HL-60 (cell line): ENCODE measurements at regions not wholly inside any gene's neighbourhood (a gene's known extent, or its start where the extent isn't known, plus 50 kb on each side); places are given as distances from the start of the nearest gene placed in this dataset.

Experiments
- DNase-seq, 2 experiments: peaks; one replicate each; pipeline ENCODE4 v3.0.0-alpha.2; 2010 to 2020; ENCODE audit warnings: low read depth in 1 of 2, low spot score in 1 of 2
- H3K27ac ChIP-seq: fragments of 250-450 bp; sonication (Bioruptor Pico); replicated peaks from 2 replicates; pipeline ENCODE4 v1.5.1; 2020; ENCODE audit warnings: mild to moderate bottlenecking, moderate library complexity
- H3K27me3 ChIP-seq: fragments of 250-450 bp; sonication (Bioruptor Pico); 2 replicates; pipeline ENCODE4 v1.5.1; 2021; ENCODE audit warnings: mild to moderate bottlenecking, moderate library complexity; ENCODE audit not compliant: insufficient read depth, poor library complexity, severe bottlenecking
- H3K4me3 ChIP-seq: replicated peaks from 2 replicates; pipeline ENCODE4 v1.5.1; 2011; ENCODE audit warnings: mild to moderate bottlenecking, control low read depth, low read length; ENCODE audit not compliant: insufficient read depth
- GABPA ChIP-seq: IDR thresholded peaks from 2 replicates; pipeline ENCODE4 v1.6.1; 2012; ENCODE audit warnings: low read depth
- POLR2AphosphoS5 ChIP-seq: IDR thresholded peaks from 2 replicates; pipeline ENCODE4 v1.6.1; 2012; ENCODE audit warnings: low read depth
- SPI1 ChIP-seq: IDR thresholded peaks from 2 replicates; pipeline ENCODE4 v1.6.1; 2012; ENCODE audit warnings: low read depth, mild to moderate bottlenecking, borderline replicate concordance
- TF ChIP-seq, protein P1 (sequence below): IDR thresholded peaks from one replicate; pipeline ENCODE4 v1.5.1; 2011; ENCODE audit warnings: low read length, control low read depth, inconsistent platforms; ENCODE audit not compliant: insufficient read depth
- TF ChIP-seq, protein P2 (sequence below): IDR thresholded peaks from 2 replicates; pipeline ENCODE4 v1.6.1; 2012; ENCODE audit warnings: low read depth; ENCODE audit not compliant: insufficient replicate concordance

- TF ChIP-seq, protein P1, sequence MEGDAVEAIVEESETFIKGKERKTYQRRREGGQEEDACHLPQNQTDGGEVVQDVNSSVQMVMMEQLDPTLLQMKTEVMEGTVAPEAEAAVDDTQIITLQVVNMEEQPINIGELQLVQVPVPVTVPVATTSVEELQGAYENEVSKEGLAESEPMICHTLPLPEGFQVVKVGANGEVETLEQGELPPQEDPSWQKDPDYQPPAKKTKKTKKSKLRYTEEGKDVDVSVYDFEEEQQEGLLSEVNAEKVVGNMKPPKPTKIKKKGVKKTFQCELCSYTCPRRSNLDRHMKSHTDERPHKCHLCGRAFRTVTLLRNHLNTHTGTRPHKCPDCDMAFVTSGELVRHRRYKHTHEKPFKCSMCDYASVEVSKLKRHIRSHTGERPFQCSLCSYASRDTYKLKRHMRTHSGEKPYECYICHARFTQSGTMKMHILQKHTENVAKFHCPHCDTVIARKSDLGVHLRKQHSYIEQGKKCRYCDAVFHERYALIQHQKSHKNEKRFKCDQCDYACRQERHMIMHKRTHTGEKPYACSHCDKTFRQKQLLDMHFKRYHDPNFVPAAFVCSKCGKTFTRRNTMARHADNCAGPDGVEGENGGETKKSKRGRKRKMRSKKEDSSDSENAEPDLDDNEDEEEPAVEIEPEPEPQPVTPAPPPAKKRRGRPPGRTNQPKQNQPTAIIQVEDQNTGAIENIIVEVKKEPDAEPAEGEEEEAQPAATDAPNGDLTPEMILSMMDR, result no peak
- TF ChIP-seq SPI1 (no peak), POLR2AphosphoS5 (no peak), GABPA (no peak)
- TF ChIP-seq, protein P2, sequence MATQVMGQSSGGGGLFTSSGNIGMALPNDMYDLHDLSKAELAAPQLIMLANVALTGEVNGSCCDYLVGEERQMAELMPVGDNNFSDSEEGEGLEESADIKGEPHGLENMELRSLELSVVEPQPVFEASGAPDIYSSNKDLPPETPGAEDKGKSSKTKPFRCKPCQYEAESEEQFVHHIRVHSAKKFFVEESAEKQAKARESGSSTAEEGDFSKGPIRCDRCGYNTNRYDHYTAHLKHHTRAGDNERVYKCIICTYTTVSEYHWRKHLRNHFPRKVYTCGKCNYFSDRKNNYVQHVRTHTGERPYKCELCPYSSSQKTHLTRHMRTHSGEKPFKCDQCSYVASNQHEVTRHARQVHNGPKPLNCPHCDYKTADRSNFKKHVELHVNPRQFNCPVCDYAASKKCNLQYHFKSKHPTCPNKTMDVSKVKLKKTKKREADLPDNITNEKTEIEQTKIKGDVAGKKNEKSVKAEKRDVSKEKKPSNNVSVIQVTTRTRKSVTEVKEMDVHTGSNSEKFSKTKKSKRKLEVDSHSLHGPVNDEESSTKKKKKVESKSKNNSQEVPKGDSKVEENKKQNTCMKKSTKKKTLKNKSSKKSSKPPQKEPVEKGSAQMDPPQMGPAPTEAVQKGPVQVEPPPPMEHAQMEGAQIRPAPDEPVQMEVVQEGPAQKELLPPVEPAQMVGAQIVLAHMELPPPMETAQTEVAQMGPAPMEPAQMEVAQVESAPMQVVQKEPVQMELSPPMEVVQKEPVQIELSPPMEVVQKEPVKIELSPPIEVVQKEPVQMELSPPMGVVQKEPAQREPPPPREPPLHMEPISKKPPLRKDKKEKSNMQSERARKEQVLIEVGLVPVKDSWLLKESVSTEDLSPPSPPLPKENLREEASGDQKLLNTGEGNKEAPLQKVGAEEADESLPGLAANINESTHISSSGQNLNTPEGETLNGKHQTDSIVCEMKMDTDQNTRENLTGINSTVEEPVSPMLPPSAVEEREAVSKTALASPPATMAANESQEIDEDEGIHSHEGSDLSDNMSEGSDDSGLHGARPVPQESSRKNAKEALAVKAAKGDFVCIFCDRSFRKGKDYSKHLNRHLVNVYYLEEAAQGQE, result no peak
- no peaks in the 10 kb centered on the region for H3K27me3 ChIP-seq
- no peak for DNase-seq
- H3K4me3 ChIP-seq, result no peak overlapping the region
- H3K27ac ChIP-seq, result no peak overlapping the region
Measured at GRCh38 chr15:39151545-39151944, 429.3 kb upstream of the THBS1 start.

DNA sequence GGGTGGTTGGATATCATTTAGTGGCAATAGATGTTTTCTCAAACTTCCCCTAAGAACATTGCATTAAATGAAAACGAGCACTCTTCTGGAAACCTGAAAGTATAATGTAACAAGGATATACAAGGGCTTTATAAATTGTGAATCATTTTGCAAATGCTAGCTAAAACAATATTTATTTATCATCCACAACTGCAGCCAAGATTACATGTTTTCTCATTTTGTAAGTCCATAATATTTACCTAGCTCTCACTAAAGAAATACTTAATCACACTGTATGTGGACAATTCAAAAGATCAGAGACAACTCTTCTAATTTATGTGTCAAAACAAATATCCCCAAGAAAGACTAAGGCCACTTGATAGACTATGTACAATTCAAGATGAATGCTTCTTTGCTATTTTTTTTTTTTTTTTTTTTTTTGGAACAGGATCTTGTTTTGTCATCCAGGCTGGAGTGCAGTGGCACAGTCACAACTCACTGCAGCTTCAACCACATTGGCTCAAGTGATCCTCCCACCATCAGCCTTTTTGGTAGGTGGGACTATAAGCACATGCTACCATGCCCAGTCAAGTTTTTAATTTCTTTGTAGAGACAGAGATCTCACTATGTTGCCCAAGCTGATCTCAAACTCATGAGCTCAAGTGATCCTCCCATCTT is 427.7 kb upstream of the THBS1 start:
- no peak overlapping the region for H3K4me3 ChIP-seq
- TF ChIP-seq, protein P2, result no peak
- TF ChIP-seq, protein P1, result no peak
- TF ChIP-seq POLR2AphosphoS5, result no peak
- no peak for TF ChIP-seq SPI1
- no peak for TF ChIP-seq GABPA
- no peak for DNase-seq
- no peaks in the 10 kb centered on the region for H3K27me3 ChIP-seq
- no peak overlapping the region for H3K27ac ChIP-seq

DNA sequence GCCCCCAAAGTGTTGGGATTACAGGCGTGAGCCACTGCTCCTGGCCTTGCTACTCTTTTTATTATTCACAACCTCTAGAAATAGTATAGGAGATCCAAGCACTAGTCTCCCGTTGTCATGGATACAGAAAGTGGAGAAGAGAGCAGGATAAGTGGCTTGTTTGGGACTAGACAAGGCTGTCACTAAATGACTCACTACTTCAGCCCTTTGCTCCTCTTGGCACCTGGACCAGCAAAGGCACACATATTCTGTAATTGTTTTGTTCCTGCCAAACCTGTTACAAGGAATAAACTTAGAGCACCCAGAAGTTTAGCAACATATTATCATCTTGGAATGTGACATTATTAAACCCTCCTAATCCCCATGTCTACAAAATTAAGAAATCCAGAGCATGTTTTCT is 427.2 kb upstream of the THBS1 start:
- H3K4me3 ChIP-seq, result no peak overlapping the region
- TF ChIP-seq, protein P1, result no peak
- TF ChIP-seq, protein P2, result no peak
- TF ChIP-seq POLR2AphosphoS5 (no peak), SPI1 (no peak), GABPA (no peak)

More for the DNA sequence above, 427.2 kb upstream of the THBS1 start:
- H3K27ac ChIP-seq, result no peak overlapping the region
- DNase-seq, result no peak
- no peaks in the 10 kb centered on the region for H3K27me3 ChIP-seq
